A673 (cell line): ENCODE measurements at regions not wholly inside any gene's neighbourhood (a gene's known extent, or its start where the extent isn't known, plus 50 kb on each side); places are given as distances from the start of the nearest gene placed in this dataset.

Experiments used
- BruUV-seq: library from RNA; stranded (reverse); fragments of 400-500 nt; replicated peaks from 2 replicates; lab custom pipeline; 2021; lab: Mats Ljungman, UMichigan
- CTCF ChIA-PET: fragments of 300-600 bp; sonication (Branson Sonifier 250); formaldehyde crosslinking; loops from one replicate; lab custom pipeline; 2022; ENCODE audit warnings: antibody characterized with exemption; lab: Charles Lee
- POLR2A ChIA-PET: fragments of 300-600 bp; sonication (Branson Sonifier 250); formaldehyde crosslinking; loops from one replicate; lab custom pipeline; 2022; ENCODE audit warnings: antibody characterized with exemption; ENCODE audit not compliant: low non-redundant PET; lab: Charles Lee
- DNase-seq: peaks from one replicate; pipeline ENCODE4 v3.0.0-alpha.2; 2015; ENCODE audit warnings: low spot score
- H3K27ac ChIP-seq: fragments of 200-600 bp; sonication (generic); 2 replicates; pipeline ENCODE4 v1.5.1; 2016; ENCODE audit warnings: mixed run types, low read depth, mild to moderate bottlenecking, mixed read lengths, antibody characterized with exemption, low read length; ENCODE audit not compliant: poor library complexity, severe bottlenecking
- H3K27me3 ChIP-seq: fragments of 200-600 bp; sonication (generic); replicated peaks from 2 replicates; pipeline ENCODE4 v1.6.1; 2017; ENCODE audit warnings: mixed run types, low read depth, mild to moderate bottlenecking, mixed read lengths, antibody characterized with exemption, low read length; ENCODE audit not compliant: insufficient read depth, poor library complexity
- H3K36me3 ChIP-seq: fragments of 200-600 bp; sonication (generic); 2 replicates; pipeline ENCODE4 v1.6.1; 2016; ENCODE audit warnings: mixed run types, mild to moderate bottlenecking, mixed read lengths, antibody characterized with exemption, low read length; ENCODE audit not compliant: insufficient read depth, poor library complexity, severe bottlenecking
- H3K4me1 ChIP-seq: fragments of 200-600 bp; sonication (generic); 2 replicates; pipeline ENCODE4 v1.6.1; 2017; ENCODE audit warnings: mixed run types, mild to moderate bottlenecking, mixed read lengths, antibody characterized with exemption, low read length; ENCODE audit not compliant: insufficient read depth, poor library complexity, severe bottlenecking
- H3K4me3 ChIP-seq: fragments of 200-600 bp; sonication (generic); 2 replicates; pipeline ENCODE4 v1.5.1; 2016; ENCODE audit warnings: low read depth, mixed run types, mild to moderate bottlenecking, mixed read lengths, low read length; ENCODE audit not compliant: poor library complexity, severe bottlenecking
- H3K9me3 ChIP-seq: fragments of 200-600 bp; sonication (generic); 2 replicates; pipeline ENCODE4 v1.6.1; 2016; ENCODE audit warnings: mixed run types, low read depth, mild to moderate bottlenecking, mixed read lengths, antibody characterized with exemption, low read length; ENCODE audit not compliant: poor library complexity, severe bottlenecking
- CTCF ChIP-seq: fragments of 300-800, 200-600 bp; sonication (generic); conservative IDR thresholded peaks from 2 replicates; pipeline ENCODE4 v1.5.1; 2017; ENCODE audit warnings: low read depth, mild to moderate bottlenecking, antibody characterized with exemption, low read length, moderate library complexity, mixed read lengths
- EZH2 ChIP-seq: fragments of 200-600 bp; sonication (generic); IDR thresholded peaks from 2 replicates; pipeline ENCODE4 v1.6.1; 2017; ENCODE audit warnings: borderline replicate concordance, low read depth, mild to moderate bottlenecking, mixed read lengths, antibody characterized with exemption, low read length; ENCODE audit not compliant: poor library complexity, severe bottlenecking
- intact Hi-C: fragments of 100-400 bp; cut with micrococcal nuclease; formaldehyde crosslinking; loops from one replicate; pipeline ENCODE4 v1.10.0; 2022; ENCODE audit not compliant: unreplicated experiment

DNA sequence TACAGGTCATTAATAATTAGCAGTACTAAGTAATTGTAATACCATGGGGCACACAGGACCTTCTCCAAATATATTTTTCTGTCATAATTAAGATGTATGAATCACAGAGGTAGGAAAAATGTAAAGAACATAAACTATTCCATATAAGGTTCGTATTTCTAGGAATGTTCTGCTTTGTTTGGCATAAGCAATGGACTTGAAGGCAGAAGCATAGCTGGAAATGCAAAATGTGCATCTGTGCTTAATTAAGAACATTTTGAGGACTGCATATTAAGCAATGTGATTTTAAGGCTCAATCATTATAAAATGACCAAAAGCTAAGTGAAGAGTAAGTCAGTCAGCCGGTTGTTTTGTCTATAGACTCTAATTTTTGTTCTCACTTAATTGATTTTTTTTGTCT, 123.2 kb downstream of the RBM43 start:
- POLR2A ChIA-PET, result no interaction called here
- Histone ChIP-seq H3K9me3 (no peaks in the 10 kb centered on the region), H3K4me3 (no peak overlapping the region), H3K4me1 (no peaks in the 10 kb centered on the region), H3K36me3 (no peaks in the 10 kb centered on the region), H3K27me3 (no peaks in the 10 kb centered on the region), H3K27ac (no peak overlapping the region)
- TF ChIP-seq CTCF (no peak), EZH2 (no peak)
- BruUV-seq, result no TSS peak
- no peak for DNase-seq
- intact Hi-C loops, result no loop called here
- CTCF ChIA-PET, result no interaction called here

- no peaks in the 10 kb centered on the region for H3K36me3 ChIP-seq
- H3K4me1 ChIP-seq, result no peaks in the 10 kb centered on the region
- no peak overlapping the region for H3K27ac ChIP-seq
- no peak overlapping the region for H3K4me3 ChIP-seq
- no peaks in the 10 kb centered on the region for H3K27me3 ChIP-seq
- H3K9me3 ChIP-seq, result no peaks in the 10 kb centered on the region
- POLR2A ChIA-PET, result no interaction called here
- no peak for DNase-seq
- CTCF ChIA-PET, result no interaction called here
- TF ChIP-seq EZH2, result no peak
- TF ChIP-seq CTCF, result no peak
- BruUV-seq, result no TSS peak
- intact Hi-C loops, result no loop called here
Measured at GRCh38 chr2:151137526-151137925, 124.1 kb downstream of the RBM43 start.

GRCh38 chr2:151120011-151120410, 141.7 kb downstream of the RBM43 start:
- ChIA-PET CTCF (no interaction called here), POLR2A (no interaction called here)
- no peak for TF ChIP-seq CTCF
- no peak for TF ChIP-seq EZH2
- H3K27me3 ChIP-seq, result no peaks in the 10 kb centered on the region
- no TSS peak for BruUV-seq
- intact Hi-C loops, result no loop called here
- peaks cover 17% of the 10 kb centered on the region for H3K9me3 ChIP-seq
- H3K4me3 ChIP-seq, result no peak overlapping the region
- no peaks in the 10 kb centered on the region for H3K36me3 ChIP-seq
- H3K4me1 ChIP-seq, result peaks cover 10% of the 10 kb centered on the region
- H3K27ac ChIP-seq, result peak overlapping the region; percentile 66
- DNase-seq, result no peak
